ENCODE measurements at regions not wholly inside any gene's neighbourhood (a gene's known extent, or its start where the extent isn't known, plus 50 kb on each side); places are given as distances from the start of the nearest gene placed in this dataset.

GRCh38 chr14:97649752-97650151 is 852.6 kb downstream of the VRK1 start (continued):
- TF ChIP-seq FOXJ3 (CRISPR knock-in tag; IDR thresholded peaks at IDR 0.05; ENCODE audit: borderline replicate concordance) (no peak), SMAD3 (CRISPR knock-in tag; IDR thresholded peaks at IDR 0.05; ENCODE audit: borderline replicate concordance) (no peak)

DNA sequence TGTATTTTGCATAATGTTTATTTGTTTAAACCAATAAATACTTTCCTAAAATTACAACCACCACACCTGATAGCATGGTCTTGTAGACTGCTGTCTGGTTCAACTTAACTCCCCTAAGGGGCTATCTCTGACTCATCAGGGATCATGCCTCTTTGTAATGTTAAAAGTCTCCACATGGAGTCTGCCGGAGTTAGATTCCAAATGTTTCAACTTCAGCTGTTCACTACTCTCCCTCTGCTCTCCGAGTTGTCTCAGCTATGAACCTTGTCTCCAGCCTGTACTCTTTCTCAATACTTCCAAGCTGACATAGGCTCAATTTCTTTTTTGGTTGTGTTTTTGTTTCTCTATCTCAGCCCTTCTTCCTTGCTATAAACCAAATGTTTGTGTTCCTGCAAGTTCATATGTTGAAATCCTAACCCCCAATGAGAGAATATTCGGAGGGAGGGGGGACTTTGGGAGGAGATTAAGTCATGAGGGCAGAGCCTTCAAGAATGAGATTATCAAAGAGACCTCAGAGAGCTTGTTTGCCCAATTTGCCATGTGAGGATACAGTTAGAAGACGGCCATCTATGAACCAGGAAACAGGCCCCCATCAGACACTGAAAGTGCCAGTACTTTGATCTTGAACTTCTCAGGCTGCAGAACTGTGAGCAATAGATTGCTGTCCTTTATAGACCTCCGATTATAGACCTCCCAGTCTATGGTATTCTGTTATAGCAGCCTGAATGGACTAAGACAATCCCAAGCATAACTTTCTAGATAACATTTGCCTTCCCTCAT is 858.2 kb downstream of the VRK1 start:
- ATAC-seq (peak; percentile 95), DNase-seq (ENCODE audit: low spot score) (no peak)
- Mint-ChIP-seq H3K27me3 (ENCODE audit: low read depth) (no peaks in the 10 kb centered on the region), H3K36me3 (no peaks in the 10 kb centered on the region), H3K4me1 (peaks cover 46% of the 10 kb centered on the region), H3K4me3 (peak overlapping the region; percentile 31; the same call in 1 of the 2 replicates), H3K27ac (peak overlapping the region; percentile 79; the same call in 1 of the 2 replicates), H3K9me3 (no peaks in the 10 kb centered on the region)
- TF ChIP-seq, protein P1, sequence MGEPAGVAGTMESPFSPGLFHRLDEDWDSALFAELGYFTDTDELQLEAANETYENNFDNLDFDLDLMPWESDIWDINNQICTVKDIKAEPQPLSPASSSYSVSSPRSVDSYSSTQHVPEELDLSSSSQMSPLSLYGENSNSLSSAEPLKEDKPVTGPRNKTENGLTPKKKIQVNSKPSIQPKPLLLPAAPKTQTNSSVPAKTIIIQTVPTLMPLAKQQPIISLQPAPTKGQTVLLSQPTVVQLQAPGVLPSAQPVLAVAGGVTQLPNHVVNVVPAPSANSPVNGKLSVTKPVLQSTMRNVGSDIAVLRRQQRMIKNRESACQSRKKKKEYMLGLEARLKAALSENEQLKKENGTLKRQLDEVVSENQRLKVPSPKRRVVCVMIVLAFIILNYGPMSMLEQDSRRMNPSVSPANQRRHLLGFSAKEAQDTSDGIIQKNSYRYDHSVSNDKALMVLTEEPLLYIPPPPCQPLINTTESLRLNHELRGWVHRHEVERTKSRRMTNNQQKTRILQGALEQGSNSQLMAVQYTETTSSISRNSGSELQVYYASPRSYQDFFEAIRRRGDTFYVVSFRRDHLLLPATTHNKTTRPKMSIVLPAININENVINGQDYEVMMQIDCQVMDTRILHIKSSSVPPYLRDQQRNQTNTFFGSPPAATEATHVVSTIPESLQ (CRISPR knock-in tag; IDR thresholded peaks at IDR 0.05) = no peak
- TF ChIP-seq, protein P2, sequence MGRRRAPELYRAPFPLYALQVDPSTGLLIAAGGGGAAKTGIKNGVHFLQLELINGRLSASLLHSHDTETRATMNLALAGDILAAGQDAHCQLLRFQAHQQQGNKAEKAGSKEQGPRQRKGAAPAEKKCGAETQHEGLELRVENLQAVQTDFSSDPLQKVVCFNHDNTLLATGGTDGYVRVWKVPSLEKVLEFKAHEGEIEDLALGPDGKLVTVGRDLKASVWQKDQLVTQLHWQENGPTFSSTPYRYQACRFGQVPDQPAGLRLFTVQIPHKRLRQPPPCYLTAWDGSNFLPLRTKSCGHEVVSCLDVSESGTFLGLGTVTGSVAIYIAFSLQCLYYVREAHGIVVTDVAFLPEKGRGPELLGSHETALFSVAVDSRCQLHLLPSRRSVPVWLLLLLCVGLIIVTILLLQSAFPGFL (CRISPR knock-in tag; IDR thresholded peaks at IDR 0.05; ENCODE audit: borderline replicate concordance) = no peak
- TF ChIP-seq ZNF423 (CRISPR knock-in tag; IDR thresholded peaks at IDR 0.05) = no peak
- TF ChIP-seq ZNF416 (CRISPR knock-in tag; IDR thresholded peaks at IDR 0.05) = no peak
- no peak for TF ChIP-seq E2F1 (CRISPR knock-in tag; IDR thresholded peaks at IDR 0.05)
- CTCF ChIA-PET = interaction anchor here (0.6 kb wide), 1 partner anchor 19 kb away, joined by 4 read pairs; no protein-coding TSS in a partner anchor
- POLR2A ChIA-PET = interaction anchor here (0.7 kb wide), 1 partner anchor 323 kb away, joined by 3 read pairs; no protein-coding TSS in a partner anchor

GRCh38 chr14:97657609-97658008 is 860.4 kb downstream of the VRK1 start:
- no peaks in the 10 kb centered on the region for H3K27me3 Mint-ChIP-seq (ENCODE audit: low read depth)
- no peak overlapping the region for H3K27ac Mint-ChIP-seq
- ChIA-PET CTCF (no interaction called here), POLR2A (no interaction called here)
- peaks cover 7% of the 10 kb centered on the region for H3K9me3 Mint-ChIP-seq
- DNase-seq (ENCODE audit: low spot score) = no peak
- TF ChIP-seq ZNF317 (CRISPR knock-in tag; IDR thresholded peaks at IDR 0.05; ENCODE audit: borderline replicate concordance, low read depth) (no peak), JAZF1 (CRISPR knock-in tag; IDR thresholded peaks at IDR 0.05) (no peak), IRF1 (CRISPR knock-in tag; IDR thresholded peaks at IDR 0.05) (no peak), EMX1 (CRISPR knock-in tag; IDR thresholded peaks at IDR 0.05) (no peak), NR2C2 (CRISPR knock-in tag; IDR thresholded peaks at IDR 0.05) (no peak)
- TF ChIP-seq, protein P3, sequence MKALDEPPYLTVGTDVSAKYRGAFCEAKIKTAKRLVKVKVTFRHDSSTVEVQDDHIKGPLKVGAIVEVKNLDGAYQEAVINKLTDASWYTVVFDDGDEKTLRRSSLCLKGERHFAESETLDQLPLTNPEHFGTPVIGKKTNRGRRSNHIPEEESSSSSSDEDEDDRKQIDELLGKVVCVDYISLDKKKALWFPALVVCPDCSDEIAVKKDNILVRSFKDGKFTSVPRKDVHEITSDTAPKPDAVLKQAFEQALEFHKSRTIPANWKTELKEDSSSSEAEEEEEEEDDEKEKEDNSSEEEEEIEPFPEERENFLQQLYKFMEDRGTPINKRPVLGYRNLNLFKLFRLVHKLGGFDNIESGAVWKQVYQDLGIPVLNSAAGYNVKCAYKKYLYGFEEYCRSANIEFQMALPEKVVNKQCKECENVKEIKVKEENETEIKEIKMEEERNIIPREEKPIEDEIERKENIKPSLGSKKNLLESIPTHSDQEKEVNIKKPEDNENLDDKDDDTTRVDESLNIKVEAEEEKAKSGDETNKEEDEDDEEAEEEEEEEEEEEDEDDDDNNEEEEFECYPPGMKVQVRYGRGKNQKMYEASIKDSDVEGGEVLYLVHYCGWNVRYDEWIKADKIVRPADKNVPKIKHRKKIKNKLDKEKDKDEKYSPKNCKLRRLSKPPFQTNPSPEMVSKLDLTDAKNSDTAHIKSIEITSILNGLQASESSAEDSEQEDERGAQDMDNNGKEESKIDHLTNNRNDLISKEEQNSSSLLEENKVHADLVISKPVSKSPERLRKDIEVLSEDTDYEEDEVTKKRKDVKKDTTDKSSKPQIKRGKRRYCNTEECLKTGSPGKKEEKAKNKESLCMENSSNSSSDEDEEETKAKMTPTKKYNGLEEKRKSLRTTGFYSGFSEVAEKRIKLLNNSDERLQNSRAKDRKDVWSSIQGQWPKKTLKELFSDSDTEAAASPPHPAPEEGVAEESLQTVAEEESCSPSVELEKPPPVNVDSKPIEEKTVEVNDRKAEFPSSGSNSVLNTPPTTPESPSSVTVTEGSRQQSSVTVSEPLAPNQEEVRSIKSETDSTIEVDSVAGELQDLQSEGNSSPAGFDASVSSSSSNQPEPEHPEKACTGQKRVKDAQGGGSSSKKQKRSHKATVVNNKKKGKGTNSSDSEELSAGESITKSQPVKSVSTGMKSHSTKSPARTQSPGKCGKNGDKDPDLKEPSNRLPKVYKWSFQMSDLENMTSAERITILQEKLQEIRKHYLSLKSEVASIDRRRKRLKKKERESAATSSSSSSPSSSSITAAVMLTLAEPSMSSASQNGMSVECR (CRISPR knock-in tag; IDR thresholded peaks at IDR 0.05; ENCODE audit: borderline replicate concordance) = no peak
- no peak overlapping the region for H3K4me3 Mint-ChIP-seq
- no peak for ATAC-seq
- no peaks in the 10 kb centered on the region for H3K36me3 Mint-ChIP-seq
- peaks cover 34% of the 10 kb centered on the region for H3K4me1 Mint-ChIP-seq

Data from WTC11 (cell line).